HG03442 (cell line): ENCODE measurements at regions not wholly inside any gene's neighbourhood (a gene's known extent, or its start where the extent isn't known, plus 50 kb on each side); places are given as distances from the start of the nearest gene placed in this dataset.
"Not testable (repeated sequence)": the region's sequence is repeated elsewhere in the genome, so short reads cannot be mapped to it uniquely, and the experiment has no call there.

Experiments used
- ATAC-seq: cut with Tn5 transposase; IDR thresholded peaks from one replicate; pipeline ENCODE4 v1.9.1; 2021; ENCODE audit warnings: mild to moderate bottlenecking, moderate library complexity; ENCODE audit not compliant: unreplicated experiment

DNA sequence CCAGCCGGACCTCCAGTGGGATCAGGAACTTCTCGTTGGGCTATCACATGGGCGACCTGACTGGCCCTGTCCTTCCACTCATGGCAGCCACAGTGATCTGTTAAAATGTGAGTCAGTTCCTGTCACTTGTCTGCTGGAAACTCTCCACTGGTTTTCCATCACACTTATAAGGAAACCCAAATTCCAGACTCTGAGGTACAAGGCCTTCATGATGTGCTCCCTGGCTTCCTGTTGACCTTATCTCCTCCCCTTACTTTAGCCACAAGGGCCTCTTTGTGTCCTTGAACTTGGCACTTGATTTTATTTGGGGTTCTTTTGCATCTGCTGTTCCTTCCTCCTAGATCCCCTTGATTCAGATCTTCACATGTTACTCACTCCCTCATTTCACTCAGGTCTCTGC lies 96.8 kb downstream of the TENT5C start:
- no peak for ATAC-seq

DNA sequence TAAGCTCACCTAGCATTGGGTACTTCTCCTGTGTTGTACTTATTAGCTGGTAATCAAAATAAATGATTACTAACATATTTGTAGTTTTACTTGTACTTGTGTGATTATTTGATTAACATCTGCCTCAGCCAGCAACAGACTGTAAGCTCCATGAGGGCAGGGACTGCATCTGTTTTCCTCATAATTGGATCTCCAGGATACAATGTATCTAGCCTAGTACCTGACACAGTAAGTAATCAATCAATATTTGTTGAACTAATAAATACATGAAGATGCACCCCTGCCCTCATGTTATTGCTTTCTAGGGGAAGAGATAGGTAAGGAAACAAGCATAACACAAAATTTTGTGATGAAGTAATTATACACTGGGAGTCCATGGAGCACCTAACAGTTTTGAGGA lies 101.5 kb downstream of the TENT5C start:
- ATAC-seq, result no peak

DNA sequence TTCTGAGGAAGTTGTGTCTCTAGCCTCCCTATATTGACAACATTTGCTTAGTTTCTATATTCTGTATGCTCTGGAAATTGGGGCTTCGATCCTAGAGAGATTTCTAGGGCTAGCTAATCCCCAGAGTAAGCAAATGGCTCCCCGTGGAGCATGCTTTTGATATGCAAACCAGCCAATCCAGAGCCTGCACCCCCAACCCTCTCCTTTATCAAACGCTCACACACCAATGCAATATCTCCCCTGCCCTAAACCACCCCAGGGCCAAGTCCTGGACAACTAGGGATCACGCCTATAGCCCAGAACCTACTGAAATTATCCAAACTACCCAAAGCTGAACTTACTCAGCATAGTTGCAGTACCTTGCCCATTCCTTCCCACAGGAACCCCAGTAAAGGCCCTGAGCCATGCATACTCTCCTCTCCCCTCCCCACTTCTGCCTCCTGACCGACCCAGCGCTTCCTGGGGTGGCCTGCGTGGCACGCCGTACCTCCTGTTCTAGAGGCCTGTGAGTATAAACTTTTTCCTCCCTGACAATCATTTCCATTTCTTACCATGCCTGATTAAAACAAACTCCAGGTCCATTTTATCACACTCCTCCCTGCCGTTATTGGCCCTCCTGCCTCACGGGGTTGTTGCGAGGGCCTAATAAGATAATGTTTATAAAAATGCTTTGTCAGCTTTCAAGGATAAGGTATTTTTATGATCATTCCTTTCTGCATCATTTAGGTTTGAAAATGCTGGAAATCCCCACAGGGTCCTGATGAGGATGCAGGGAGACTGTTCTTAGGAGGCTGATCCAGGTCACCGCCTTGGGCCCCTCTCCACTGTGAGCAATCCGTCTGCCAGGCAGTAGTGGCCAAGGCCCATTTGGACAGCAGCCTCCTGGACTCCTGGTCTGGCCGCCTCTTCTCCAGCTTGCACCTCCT lies 102.7 kb downstream of the TENT5C start:
- no peak for ATAC-seq

DNA sequence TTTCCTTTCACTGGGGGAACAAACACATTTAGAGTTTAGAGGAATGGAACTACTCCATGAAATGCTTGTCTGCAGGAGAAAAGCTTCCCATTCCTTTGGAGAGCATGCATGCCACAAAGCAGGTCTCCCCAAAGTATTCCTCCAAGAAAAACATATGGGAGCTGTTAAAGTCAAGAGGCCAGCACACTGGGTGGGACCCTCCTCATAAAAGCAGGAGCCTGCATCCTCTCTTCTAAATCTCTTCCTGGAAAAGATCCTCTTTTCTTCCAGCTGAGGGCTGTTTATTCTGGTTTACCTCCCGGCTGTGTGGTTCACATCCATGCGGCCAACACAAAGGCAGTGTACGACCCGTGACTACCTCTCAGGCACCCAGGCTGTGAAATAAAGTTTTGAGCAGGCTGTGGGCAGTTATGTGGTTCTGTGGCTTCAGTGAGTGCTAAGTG lies 103.4 kb downstream of the TENT5C start:
- no peak for ATAC-seq

DNA sequence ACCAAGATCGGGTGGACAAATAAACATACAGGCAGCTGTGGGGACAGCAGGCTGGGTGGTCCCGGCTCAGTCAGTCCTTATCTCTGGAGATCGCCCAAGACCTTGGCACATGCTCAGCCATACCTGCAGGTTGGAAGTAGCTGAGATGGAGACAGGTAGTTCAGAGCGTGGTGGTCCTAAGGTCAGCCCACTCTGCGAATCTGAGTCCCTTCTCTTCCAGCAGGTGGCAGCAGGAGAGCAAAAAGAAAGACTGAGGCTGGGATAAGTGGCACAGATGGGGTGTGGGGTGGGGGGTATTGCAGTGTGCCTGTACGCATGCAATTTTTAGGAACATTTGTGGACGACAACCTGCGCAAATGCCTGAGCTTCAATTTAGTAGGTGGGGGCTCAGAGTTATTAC lies 104.9 kb downstream of the TENT5C start:
- no peak for ATAC-seq

DNA sequence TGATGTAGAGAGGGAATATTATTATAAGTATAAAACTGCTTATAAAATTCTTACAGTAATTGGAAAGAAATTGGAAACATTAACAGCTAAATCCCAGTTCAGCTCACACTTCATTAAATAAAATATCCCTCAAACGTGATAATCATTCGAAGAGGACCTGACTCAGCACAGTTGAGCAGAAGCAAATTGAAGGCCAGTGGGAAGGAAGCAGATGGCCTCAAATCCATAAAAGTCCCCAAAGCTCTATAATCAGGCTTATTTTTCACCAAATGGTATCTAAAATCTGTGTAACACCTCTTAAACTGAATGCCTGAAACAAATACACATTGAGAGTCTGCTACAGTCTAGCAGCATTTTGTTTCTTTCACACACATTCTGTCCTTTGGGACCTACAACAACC lies 106.8 kb downstream of the TENT5C start:
- no peak for ATAC-seq

DNA sequence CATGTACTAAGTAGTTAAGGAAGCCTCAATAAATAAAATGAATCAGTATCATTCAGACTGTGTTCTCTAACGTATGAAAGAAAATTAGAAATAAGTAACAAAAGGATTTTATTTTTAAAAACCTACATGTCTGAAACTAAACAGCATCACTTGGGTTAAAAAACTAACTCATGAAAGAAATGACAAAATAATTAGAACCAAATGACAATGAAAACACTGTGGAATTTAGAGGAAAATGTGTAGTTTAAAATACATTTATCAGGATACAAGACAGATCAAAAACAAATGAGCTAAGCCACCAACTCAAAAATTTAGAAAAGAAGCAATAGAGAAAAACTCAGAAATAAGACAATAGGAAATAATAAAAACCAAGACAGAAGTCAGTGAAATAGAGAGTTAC lies 108.7 kb downstream of the TENT5C start:
- no peak for ATAC-seq

DNA sequence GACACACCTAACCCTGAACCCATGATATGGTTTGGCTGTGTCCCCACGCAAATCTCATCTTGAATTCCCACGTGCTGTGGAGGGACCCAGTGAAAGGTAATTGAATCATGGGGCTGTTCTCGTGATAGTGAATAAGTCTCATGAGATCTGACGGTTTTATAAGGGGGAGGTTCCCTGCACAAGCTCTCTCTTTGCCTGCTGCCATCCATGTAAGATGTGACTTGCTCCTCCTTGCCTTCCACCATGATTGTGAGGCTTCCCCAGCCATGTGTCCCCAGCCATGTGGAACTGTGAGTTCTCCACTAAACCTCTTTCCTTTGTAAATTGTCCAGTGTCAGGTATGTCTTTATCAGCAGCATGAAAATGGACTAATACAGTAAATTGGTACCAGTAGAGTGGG lies 110.2 kb downstream of the TENT5C start:
- not testable (repeated sequence) for ATAC-seq

DNA sequence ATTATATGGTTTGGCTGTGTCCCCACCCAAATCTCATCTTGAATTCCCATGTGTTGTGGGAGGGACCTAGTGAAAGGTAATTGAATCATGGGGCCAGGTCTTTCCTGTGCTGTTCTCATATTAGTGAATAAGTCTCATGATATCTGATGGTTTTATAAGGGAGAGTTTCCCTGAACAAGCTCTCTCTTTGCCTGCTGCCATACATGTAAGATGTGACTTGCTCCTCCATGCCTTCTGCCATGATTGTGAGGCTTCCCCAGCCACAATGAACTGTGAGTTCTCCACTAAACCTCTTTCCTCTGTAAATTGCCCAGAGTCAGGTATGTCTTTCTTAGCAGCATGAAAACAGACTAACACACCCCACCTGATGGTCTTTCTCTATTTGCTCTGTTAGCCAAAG lies 112.1 kb downstream of the TENT5C start:
- not testable (repeated sequence) for ATAC-seq

DNA sequence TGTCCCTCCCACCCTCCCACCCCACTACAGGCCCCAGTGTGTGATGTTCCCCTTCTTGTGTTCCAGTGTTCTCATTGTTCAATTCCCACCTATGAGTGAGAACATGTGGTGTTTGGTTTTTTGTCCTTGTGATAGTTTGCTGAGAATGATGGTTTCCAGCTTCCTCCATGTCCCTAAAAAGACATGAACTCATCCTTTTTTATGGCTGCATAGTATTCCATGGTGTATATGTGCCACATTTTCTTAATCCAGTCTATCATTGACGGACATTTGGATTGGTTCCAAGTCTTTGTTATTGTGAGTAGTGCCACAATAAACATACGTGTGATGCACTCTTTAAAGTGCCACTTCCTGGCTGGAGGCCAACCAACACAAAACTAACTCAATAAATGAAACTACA lies 112.7 kb downstream of the TENT5C start:
- not testable (repeated sequence) for ATAC-seq

DNA sequence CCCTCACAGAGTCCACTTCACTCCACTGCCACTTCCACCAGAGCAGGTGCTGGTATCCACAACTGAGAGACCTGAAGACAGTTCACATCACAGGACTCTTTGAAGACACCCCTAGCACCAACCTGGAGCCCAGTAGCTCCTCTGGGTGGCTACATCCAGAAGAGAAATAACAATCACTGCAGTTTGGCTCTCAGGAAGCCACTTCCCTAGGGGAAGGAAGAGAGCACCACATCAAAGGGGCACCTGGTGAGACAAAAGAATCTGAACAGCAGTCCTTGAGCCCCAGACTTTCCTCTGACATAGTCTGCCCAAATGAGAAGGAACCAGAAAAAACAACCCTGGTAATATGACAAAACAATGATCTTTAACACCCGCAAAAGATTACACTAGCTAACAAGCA lies 113.2 kb downstream of the TENT5C start:
- no peak for ATAC-seq

DNA sequence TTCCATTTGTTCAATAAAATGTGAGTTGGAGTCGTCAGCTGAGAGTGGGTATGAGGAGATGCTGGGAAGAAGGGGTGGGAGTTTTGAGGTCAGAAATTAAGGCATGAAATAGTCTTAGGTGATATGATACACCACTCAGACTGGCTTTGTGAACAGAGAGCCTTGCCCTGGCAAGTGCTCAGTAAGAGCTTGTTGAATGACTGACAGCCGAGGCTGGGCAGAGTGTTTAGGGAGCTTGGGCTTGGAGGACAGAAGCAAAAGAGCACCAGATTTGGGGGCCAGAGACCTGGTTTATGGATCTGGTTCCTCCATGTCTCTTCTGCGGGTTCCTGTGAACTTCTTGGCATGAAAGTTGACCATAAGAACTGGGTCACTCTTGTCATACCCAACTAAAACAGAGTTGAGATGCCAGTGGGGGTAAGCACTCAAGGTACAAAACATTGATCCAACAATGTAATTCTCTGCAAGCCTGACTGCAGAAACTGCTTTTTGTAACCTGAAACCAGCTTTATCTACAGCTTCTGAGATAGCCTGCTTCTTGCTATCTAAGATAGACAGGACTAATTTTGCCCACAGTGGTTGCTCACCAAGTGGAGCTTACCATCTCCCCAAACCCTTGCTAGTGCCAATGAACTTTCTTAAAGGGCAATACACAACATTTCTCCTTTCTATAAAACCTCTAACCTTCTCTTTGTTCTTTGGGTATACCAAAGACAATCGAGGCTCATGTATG lies 126.4 kb downstream of the TENT5C start:
- no peak for ATAC-seq

DNA sequence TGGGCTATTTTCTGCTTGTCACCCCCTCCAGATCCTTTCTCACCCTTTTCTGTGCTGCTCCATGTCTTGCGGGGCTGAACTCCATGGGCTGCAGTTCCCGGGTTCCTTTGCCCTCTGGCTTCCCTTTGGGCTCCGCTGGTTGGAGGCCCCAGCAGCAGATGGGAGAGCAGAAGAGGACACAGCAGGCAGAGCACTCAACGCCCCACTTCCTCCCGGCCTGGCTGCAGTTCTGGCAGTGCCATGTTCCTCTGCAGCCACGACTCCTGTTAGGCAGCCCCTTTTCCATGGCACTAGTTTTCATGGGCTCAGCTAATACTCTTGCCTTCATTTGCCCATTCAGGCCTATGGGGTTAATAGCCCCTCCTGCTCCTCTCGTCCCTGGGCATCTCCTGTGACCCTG lies 127.1 kb downstream of the TENT5C start:
- ATAC-seq, result no peak

DNA sequence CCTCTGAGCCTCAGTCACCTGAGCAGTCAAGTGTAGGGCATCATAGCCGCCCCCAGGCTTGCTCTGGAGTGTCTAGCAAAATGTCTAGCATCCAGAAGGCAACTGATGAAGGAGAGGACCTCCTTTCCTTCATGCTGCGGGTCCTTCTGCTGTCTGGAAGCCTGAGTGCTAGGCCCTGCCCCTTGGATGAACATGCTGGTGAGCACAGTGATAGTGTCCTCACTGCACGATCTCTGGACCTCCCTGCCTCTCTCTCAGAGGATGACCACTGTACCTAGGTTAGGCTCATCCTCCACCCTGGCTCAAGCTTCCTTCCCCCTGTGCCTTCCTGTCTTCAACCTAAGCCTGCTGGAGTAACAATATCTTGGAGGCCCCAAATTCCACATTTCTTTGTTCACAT lies 128.6 kb downstream of the TENT5C start:
- no peak for ATAC-seq

DNA sequence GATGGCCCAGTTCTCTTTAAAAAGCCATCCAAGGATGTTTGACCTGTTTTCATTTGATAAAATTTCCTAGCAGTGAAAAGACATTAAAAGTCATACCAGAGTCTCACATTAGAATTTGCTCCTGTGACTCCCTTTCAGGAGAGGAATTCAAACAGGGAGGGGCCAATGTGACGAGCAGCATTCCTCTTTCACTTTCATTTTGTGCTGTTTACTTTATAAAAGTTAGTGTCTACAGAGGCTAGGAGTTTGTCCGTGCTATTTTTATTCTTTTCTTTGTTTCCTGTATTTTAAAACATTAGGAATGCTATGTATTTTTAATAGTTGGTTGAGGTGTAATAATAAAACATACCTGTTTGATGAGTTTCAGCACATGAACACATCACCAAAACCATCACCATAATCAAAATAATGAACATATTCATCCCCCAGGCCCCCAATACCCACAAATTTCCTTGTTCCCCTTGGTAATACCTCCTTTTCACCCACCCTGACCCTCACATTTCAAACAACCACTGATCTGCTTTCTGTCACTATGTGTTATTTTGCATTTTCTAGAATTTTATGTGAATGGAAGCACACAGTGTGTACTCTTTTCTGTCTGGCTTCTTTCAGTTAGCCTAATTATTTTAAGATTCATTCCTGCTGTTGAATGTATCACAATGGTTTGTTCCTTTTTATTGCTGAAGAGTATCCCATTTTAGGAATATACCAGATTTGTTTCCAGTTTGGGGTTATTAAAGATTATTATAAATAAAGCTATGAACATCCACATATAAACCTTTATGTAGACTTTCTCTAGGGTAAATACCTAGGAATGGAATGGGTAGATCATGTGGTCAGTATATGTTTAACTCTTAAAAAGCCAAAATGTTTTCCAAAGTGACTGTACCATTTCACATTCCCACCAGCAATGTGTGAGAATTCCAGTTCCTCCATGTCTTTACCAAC lies 129.5 kb downstream of the TENT5C start:
- ATAC-seq, result no peak

DNA sequence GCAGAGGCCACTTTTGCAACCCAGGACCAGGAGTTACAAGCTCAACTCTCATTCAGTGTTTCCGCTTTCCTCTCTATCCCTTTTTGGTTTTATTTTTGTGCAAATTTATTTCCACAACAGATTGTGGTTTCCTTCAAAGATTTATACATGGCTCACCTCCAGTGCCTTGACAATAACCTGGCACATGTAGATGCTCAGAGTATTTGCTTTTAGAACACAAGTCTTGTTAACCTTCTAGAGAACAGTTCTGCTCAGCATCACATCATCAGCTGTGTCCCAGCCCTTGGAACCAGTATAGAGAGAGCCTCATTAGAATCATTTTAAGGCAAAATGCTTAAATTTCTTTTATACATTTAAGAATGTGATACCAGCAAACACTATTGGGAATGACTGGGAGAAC lies 133.7 kb downstream of the TENT5C start:
- ATAC-seq, result no peak

DNA sequence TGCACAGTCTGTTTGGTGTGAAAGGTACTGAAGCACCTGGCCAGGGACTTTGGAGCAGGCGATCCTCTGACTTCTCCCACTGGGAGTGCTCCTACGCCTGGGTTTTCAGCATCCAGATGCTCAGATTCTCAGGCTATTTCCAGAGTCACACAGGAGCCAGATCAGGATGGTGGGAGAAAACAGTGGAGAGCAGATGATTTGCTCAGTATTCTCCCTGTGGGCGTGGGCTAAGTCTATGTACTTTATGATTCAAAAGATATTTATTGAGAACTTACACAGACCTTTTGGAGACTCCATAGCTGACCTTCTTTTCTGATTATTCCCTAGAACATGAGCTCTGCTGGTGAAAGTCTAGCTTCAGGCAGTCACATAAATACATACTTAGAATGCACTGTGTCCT lies 134.6 kb downstream of the TENT5C start:
- no peak for ATAC-seq

DNA sequence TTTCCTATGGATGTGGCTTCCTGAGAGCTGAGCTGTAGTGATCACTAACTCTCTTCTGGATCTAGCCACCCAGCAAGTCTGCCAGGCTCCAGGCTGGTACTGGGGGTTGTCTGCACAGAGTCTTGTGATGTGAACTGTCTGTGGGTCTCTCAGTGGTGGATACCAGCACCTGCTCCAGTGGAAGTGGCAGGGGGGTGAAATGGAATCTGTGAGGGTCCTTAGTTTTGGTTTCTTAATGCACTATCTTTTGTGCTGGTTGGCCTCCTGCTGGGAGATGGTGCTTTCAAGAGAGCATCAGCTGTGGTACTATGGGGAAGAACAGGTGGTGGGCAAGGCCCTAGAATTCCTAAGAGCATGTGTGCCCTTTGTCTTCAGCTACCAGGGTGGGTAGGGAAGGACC lies 140.7 kb downstream of the TENT5C start:
- ATAC-seq, result not testable (repeated sequence)

DNA sequence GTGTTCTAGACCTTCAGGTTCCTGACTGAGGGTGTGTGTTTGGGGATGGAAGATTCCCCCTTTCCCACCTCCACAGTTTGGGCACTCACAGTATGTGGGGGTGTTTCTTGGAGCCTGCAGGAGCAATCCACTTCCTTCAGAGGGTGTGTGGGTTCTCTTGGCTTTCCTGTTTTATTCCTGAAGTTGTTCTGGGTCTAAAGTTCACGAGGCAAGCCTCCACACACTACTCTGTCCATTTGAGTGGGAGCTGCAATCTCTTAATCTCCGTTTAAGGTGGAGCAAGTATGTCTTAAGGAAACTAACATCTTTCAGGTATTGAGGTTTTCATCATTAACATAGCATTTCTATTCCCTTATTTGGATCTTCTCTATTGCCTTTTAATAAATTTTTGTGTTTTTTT lies 141.8 kb downstream of the TENT5C start:
- no peak for ATAC-seq

DNA sequence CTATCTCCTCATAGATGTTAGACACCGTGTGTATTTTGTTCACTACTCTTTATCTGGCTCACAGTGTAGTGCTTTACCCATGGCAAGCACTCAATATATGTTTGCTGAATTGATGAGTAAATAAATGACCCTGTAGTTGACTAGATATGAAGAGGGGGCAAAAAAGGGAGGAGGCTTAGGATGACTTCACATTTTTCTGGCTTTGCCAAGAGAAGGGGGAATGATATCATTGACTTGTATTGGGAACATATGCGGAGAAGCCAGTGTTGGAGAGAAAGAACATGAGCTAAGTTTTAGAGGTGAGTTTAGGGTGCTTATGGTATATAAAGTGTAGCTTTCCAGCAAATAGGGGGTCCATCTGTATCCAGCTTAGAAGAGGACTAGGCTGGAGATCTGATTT lies 145.5 kb downstream of the TENT5C start:
- ATAC-seq, result no peak

DNA sequence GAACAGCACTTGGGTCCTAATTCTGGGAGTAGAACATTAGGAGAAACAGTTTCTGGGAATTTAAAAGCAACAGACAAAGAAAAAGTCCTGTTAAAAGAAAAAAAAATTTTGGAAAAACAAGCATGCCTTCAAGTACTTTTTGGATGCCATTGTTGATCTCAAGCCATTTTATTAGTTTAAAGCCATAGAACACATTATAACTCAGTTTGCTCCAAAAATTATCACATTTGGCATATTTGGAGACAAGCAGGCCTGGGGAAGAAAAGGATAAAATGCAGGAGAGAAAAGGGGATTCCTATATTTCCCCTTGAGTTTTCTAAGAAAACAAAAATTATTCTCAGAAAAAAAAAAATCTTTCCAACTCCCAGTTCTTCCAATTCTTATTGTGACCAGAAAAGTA lies 146.8 kb downstream of the TENT5C start:
- no peak for ATAC-seq
